ENCODE measurements at regions not wholly inside any gene's neighbourhood (a gene's known extent, or its start where the extent isn't known, plus 50 kb on each side); places are given as distances from the start of the nearest gene placed in this dataset.

DNA sequence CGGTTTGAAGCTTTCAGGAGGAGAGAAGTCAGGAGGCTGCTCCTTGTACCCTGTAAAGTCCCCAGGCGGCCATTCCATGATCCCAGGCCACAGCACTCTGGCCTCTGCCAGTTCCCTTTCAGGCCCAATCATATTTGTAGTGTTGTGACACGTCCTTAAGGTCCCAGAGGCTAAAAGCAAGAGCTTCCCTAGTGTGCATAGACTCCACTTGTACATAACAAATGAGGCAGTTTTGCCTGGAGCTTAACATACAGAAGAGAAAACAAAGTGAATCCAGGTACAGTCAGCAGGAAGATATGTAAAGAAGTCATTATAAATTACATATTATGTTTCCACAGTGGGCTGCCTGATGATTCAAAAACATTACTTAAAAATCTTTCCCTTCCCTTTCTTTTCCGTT, 81.1 kb upstream of the RPH3A start:
- no peak for DNase-seq (ENCODE audit: low spot score)
- no peak for TF ChIP-seq KAT7 (CRISPR knock-in tag; IDR thresholded peaks at IDR 0.05; ENCODE audit: borderline replicate concordance)
- TF ChIP-seq, protein P1, sequence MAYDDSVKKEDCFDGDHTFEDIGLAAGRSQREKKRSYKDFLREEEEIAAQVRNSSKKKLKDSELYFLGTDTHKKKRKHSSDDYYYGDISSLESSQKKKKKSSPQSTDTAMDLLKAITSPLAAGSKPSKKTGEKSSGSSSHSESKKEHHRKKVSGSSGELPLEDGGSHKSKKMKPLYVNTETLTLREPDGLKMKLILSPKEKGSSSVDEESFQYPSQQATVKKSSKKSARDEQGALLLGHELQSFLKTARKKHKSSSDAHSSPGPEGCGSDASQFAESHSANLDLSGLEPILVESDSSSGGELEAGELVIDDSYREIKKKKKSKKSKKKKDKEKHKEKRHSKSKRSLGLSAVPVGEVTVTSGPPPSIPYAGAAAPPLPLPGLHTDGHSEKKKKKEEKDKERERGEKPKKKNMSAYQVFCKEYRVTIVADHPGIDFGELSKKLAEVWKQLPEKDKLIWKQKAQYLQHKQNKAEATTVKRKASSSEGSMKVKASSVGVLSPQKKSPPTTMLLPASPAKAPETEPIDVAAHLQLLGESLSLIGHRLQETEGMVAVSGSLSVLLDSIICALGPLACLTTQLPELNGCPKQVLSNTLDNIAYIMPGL (CRISPR knock-in tag; IDR thresholded peaks at IDR 0.05): no peak
- Mint-ChIP-seq H3K4me1 (peaks cover 12% of the 10 kb centered on the region), H3K27ac (no peak overlapping the region), H3K27me3 (ENCODE audit: low read depth) (no peaks in the 10 kb centered on the region; the same call in 1 of the 2 replicates), H3K36me3 (no peaks in the 10 kb centered on the region), H3K4me3 (no peak overlapping the region), H3K9me3 (no peaks in the 10 kb centered on the region)
- CTCF ChIA-PET: interaction anchor here (0.6 kb wide), 2 partner anchors 48 to 198 kb away, joined by 3 read pairs; no protein-coding TSS in a partner anchor
- ATAC-seq: no peak
- POLR2A ChIA-PET: no interaction called here

DNA sequence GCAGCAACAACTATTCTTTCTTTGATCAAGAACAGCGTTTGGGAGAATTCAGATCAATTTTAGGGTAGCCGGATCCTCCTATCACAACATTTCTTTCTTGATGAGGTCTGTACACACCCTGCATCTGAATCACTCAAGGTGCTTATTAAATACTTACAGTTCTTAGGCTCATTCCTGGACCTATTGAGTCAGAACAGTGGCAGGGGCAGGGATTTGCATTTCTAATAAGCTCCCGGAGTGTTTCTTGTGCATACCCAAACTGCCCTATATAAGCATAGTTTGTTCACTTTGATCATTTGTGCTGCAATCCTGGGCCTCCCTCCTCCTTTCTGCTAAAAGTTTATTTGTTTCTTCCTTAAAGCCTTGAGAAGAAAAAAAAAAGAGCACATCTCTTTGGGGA, 80.5 kb upstream of the RPH3A start:
- no peak for TF ChIP-seq SOX15 (CRISPR knock-in tag; IDR thresholded peaks at IDR 0.05)
- TF ChIP-seq ZNF138 (CRISPR knock-in tag; conservative IDR thresholded peaks at IDR 0.05): no peak
- TF ChIP-seq ZNF219 (CRISPR knock-in tag; IDR thresholded peaks at IDR 0.05; ENCODE audit: borderline replicate concordance): no peak
- TF ChIP-seq, protein P2, sequence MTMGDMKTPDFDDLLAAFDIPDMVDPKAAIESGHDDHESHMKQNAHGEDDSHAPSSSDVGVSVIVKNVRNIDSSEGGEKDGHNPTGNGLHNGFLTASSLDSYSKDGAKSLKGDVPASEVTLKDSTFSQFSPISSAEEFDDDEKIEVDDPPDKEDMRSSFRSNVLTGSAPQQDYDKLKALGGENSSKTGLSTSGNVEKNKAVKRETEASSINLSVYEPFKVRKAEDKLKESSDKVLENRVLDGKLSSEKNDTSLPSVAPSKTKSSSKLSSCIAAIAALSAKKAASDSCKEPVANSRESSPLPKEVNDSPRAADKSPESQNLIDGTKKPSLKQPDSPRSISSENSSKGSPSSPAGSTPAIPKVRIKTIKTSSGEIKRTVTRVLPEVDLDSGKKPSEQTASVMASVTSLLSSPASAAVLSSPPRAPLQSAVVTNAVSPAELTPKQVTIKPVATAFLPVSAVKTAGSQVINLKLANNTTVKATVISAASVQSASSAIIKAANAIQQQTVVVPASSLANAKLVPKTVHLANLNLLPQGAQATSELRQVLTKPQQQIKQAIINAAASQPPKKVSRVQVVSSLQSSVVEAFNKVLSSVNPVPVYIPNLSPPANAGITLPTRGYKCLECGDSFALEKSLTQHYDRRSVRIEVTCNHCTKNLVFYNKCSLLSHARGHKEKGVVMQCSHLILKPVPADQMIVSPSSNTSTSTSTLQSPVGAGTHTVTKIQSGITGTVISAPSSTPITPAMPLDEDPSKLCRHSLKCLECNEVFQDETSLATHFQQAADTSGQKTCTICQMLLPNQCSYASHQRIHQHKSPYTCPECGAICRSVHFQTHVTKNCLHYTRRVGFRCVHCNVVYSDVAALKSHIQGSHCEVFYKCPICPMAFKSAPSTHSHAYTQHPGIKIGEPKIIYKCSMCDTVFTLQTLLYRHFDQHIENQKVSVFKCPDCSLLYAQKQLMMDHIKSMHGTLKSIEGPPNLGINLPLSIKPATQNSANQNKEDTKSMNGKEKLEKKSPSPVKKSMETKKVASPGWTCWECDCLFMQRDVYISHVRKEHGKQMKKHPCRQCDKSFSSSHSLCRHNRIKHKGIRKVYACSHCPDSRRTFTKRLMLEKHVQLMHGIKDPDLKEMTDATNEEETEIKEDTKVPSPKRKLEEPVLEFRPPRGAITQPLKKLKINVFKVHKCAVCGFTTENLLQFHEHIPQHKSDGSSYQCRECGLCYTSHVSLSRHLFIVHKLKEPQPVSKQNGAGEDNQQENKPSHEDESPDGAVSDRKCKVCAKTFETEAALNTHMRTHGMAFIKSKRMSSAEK (CRISPR knock-in tag; IDR thresholded peaks at IDR 0.05; ENCODE audit: borderline replicate concordance): no peak
- TF ChIP-seq, protein P3, sequence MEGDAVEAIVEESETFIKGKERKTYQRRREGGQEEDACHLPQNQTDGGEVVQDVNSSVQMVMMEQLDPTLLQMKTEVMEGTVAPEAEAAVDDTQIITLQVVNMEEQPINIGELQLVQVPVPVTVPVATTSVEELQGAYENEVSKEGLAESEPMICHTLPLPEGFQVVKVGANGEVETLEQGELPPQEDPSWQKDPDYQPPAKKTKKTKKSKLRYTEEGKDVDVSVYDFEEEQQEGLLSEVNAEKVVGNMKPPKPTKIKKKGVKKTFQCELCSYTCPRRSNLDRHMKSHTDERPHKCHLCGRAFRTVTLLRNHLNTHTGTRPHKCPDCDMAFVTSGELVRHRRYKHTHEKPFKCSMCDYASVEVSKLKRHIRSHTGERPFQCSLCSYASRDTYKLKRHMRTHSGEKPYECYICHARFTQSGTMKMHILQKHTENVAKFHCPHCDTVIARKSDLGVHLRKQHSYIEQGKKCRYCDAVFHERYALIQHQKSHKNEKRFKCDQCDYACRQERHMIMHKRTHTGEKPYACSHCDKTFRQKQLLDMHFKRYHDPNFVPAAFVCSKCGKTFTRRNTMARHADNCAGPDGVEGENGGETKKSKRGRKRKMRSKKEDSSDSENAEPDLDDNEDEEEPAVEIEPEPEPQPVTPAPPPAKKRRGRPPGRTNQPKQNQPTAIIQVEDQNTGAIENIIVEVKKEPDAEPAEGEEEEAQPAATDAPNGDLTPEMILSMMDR (IDR thresholded peaks at IDR 0.05): no peak
- TF ChIP-seq, protein P4, sequence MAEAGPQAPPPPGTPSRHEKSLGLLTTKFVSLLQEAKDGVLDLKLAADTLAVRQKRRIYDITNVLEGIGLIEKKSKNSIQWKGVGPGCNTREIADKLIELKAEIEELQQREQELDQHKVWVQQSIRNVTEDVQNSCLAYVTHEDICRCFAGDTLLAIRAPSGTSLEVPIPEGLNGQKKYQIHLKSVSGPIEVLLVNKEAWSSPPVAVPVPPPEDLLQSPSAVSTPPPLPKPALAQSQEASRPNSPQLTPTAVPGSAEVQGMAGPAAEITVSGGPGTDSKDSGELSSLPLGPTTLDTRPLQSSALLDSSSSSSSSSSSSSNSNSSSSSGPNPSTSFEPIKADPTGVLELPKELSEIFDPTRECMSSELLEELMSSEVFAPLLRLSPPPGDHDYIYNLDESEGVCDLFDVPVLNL (CRISPR knock-in tag; IDR thresholded peaks at IDR 0.05; ENCODE audit: borderline replicate concordance, low read depth): no peak
- TF ChIP-seq, protein P5, sequence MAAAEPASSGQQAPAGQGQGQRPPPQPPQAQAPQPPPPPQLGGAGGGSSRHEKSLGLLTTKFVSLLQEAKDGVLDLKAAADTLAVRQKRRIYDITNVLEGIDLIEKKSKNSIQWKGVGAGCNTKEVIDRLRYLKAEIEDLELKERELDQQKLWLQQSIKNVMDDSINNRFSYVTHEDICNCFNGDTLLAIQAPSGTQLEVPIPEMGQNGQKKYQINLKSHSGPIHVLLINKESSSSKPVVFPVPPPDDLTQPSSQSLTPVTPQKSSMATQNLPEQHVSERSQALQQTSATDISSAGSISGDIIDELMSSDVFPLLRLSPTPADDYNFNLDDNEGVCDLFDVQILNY (CRISPR knock-in tag; IDR thresholded peaks at IDR 0.05): no peak
- no peak for TF ChIP-seq MYBL2 (CRISPR knock-in tag; IDR thresholded peaks at IDR 0.05)
- TF ChIP-seq ELF4 (CRISPR knock-in tag; IDR thresholded peaks at IDR 0.05; ENCODE audit: low read depth): no peak
- TF ChIP-seq, protein P6, sequence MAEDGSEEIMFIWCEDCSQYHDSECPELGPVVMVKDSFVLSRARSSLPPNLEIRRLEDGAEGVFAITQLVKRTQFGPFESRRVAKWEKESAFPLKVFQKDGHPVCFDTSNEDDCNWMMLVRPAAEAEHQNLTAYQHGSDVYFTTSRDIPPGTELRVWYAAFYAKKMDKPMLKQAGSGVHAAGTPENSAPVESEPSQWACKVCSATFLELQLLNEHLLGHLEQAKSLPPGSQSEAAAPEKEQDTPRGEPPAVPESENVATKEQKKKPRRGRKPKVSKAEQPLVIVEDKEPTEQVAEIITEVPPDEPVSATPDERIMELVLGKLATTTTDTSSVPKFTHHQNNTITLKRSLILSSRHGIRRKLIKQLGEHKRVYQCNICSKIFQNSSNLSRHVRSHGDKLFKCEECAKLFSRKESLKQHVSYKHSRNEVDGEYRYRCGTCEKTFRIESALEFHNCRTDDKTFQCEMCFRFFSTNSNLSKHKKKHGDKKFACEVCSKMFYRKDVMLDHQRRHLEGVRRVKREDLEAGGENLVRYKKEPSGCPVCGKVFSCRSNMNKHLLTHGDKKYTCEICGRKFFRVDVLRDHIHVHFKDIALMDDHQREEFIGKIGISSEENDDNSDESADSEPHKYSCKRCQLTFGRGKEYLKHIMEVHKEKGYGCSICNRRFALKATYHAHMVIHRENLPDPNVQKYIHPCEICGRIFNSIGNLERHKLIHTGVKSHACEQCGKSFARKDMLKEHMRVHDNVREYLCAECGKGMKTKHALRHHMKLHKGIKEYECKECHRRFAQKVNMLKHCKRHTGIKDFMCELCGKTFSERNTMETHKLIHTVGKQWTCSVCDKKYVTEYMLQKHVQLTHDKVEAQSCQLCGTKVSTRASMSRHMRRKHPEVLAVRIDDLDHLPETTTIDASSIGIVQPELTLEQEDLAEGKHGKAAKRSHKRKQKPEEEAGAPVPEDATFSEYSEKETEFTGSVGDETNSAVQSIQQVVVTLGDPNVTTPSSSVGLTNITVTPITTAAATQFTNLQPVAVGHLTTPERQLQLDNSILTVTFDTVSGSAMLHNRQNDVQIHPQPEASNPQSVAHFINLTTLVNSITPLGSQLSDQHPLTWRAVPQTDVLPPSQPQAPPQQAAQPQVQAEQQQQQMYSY (CRISPR knock-in tag; IDR thresholded peaks at IDR 0.05): no peak
- TF ChIP-seq, protein P7, sequence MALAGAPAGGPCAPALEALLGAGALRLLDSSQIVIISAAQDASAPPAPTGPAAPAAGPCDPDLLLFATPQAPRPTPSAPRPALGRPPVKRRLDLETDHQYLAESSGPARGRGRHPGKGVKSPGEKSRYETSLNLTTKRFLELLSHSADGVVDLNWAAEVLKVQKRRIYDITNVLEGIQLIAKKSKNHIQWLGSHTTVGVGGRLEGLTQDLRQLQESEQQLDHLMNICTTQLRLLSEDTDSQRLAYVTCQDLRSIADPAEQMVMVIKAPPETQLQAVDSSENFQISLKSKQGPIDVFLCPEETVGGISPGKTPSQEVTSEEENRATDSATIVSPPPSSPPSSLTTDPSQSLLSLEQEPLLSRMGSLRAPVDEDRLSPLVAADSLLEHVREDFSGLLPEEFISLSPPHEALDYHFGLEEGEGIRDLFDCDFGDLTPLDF (CRISPR knock-in tag; IDR thresholded peaks at IDR 0.05): no peak
- no peak for DNase-seq (ENCODE audit: low spot score)
- no peak overlapping the region for H3K4me3 Mint-ChIP-seq
- H3K9me3 Mint-ChIP-seq: no peaks in the 10 kb centered on the region
- no peaks in the 10 kb centered on the region for H3K36me3 Mint-ChIP-seq
- H3K4me1 Mint-ChIP-seq: peaks cover 12% of the 10 kb centered on the region
- H3K27ac Mint-ChIP-seq: no peak overlapping the region
- ChIA-PET POLR2A (no interaction called here), CTCF (interaction anchor here (0.6 kb wide), 2 partner anchors 154 to 198 kb away, joined by 3 to 4 read pairs; no protein-coding TSS in a partner anchor)
- no peaks in the 10 kb centered on the region; the same call in 1 of the 2 replicates for H3K27me3 Mint-ChIP-seq (ENCODE audit: low read depth)
- no peak for ATAC-seq
